ENCODE measurements at regions not wholly inside any gene's neighbourhood (a gene's known extent, or its start where the extent isn't known, plus 50 kb on each side); places are given as distances from the start of the nearest gene placed in this dataset.
"Not testable (repeated sequence)": the region's sequence is repeated elsewhere in the genome, so short reads cannot be mapped to it uniquely, and the experiment has no call there.

DNA sequence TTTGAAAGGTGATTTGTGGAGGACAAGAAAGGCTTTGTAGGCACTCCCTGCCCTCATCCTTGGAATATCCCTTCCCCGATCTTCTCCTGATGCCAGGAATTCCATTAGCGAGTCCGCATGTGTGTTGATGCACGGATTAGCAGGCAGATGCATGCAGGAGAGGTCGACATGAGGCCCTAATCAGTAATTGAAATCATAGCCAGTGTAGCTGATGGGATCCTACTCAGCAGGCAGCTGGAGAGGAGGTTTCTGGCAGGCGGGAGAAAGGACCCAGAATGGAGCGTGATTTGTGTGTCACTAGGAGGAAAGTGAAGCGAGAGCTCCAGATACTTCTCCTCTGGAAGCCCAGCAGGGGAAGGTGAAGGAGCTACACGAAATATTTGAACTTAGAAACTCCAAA is 196.3 kb upstream of the CDH11 start:
- DNase-seq: no peak

DNA sequence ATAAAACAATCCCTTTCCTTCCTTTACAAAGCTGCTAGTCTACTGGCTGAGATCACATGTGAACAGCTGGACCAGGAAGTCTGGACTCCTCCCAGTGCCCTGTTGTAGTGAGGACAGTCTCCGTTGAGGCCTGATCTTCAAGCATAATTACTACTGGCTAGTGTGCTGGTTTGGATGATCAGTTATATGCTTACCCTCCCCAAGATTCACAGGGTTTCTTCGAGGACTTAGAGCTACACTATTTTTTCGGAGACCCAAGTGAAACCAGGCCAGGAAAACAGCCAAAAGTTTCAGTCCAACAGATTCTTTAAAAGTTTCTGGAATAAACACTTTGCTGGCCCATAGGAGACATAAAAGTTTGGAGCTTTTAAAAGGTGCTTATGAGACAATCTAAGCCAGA is 194.9 kb upstream of the CDH11 start:
- no peak for DNase-seq

DNA sequence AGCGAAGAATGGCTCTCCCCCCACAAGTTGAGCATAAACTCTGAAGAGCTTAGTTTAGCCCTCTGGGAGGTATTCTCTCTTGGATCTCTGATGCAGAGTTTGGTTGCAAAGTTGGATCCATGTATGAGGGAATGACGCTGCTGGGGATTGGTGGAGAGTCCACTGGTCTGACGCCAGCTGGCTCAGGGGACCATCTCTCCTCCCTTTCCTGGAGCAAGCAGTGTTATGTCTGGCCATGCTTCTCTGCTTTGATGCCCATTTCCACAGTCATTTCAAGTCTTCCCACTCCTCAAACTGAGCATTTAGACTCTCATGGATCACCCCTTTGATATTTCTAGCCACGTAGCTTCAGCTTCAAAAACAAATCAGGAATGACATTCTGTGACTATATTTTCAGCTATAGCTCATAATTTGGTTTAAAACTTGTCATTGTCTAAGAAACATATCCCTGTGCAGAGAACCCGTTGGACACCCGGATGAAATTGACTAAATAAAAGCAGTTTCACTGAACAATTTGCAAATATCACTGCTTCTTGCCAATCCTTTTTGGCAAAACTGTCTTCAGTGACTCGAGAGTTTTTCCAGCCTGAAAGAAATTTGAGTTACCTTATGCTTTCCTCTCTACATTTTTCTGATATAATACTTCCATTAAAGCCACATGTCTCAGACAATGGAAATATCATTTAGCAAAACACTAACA is 193.4 kb upstream of the CDH11 start:
- no peak for DNase-seq

- no peak for DNase-seq
Observed at GRCh38 chr16:65314627-65315008, 192.8 kb upstream of the CDH11 start.

DNA sequence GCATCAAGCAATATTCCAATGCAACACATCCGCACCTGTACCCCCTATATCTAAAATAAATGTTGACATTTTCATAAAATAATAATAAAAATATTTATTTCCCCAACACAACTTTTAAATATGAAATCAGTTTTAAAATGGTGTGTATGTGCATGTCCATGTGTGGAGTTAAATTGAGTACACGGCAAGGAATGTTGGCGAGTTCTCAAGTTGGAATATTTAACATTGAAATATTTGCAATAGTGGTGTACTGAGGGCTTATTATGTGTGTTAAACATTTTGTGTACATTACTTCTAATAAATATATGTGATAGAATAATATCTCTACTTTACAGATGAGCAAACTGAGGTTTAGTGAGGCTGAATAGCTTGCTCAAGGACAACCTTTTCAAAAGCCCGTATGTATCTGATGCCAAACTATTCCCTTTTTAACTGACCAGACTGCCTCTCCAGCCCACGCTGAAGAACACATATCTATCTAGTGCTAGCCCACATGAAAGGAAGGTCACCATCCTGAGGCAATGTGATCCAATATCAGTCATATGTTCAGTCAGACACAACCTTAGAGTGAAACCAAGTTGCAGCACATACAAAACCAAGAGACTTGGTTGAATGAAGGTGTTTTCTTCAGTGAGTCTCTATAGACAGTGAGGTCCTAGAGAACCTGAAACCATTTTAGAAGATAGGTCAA is 192.2 kb upstream of the CDH11 start:
- DNase-seq: no peak

DNA sequence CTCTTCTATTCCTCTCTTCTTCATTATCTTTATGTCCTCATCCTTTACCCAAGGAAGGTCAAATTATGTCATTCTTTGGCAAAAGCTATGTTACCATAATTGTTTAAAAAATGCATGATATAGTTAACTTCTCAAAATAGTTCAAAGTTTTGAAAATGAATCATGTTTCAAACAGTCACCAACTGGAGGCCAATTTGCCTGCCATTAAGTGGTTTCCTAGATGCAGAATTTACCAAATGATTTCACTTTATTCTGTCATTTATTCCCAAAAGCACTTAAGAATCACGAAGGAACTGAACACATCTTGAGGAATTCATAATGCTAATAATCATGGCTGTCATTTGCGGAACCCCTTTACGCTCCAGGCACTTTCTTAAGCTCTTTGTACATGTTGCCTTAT is 190.9 kb upstream of the CDH11 start:
- DNase-seq: no peak

- no peak for DNase-seq
Observed at GRCh38 chr16:65312071-65312470, 190.2 kb upstream of the CDH11 start.

GRCh38 chr16:65310491-65310890 is 188.6 kb upstream of the CDH11 start:
- not testable (repeated sequence) for DNase-seq

GRCh38 chr16:65309354-65309753 is 187.5 kb upstream of the CDH11 start:
- DNase-seq: no peak

GRCh38 chr16:65308506-65308905 is 186.6 kb upstream of the CDH11 start:
- DNase-seq: no peak

GRCh38 chr16:65307286-65307685 is 185.4 kb upstream of the CDH11 start:
- no peak for DNase-seq

DNA sequence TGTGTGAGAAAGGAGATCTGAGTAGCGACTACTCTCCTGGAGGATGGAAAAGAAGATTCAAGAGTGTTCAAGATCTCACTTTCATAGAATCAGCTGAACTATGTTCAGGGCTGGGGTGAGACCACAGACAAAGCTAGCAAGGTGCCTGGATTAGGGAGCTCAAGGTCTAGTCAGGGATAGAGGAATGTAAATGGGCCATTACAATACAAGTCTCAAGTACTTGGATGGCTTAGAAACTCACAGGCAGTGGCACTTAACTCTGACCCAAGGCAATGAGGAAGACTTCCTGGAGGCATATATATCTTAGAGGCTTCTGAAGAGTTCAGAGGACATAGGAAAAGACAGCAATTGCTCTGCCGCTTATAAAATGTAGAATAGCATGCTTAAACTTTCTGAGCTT is 184.9 kb upstream of the CDH11 start:
- no peak for DNase-seq

DNA sequence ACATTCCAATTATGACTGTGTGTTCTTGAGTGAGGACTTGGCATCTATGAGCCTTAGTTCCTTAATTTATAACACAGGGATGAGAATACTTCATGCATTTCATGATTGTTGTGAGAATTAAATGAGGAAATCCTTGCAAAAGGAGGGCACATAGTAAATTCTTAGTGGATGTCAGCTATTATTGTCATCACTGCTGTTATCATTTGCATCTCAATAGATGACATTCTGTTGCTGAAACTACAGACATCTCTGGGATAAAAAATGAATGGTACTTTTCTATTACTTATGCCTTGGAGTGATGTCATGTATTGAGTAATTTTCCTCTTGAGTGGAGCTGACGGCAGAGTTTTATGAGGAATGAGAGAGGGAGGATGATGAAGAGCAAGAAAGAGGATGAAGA is 184.4 kb upstream of the CDH11 start:
- DNase-seq: no peak

DNA sequence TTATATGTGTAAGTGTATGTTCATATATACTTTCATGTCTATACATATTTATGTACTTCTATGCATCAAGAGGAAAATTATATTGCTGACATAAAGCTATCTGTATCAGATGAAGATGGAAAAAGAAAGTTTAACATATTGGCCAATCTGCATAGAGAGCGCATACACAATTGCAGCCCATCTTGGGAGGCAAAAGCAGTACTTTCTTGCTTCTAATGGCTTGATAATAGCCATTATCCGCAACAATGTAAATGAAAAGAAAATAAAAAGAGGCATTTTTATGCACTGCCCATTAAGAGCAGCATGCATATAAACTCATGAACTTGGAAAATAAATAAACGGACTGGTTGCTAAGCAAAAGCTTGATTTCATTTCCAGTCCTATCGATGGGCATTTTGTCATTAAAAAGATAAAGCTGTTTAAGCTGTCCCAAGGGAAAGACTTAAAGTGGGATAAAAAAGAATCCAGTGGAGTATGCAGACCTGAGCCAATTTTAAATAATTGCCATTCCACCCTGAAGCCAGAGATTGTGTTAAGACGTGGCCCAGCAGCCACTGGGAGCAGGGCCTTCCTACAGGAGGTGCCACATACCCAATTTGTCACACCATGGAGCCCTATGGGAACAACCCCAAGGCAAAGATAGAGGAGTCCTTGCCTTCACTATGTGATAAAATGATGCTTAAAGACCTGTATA is 183.6 kb upstream of the CDH11 start:
- no peak for DNase-seq

- no peak for DNase-seq
Observed at GRCh38 chr16:65301029-65301428, 179.2 kb upstream of the CDH11 start.

- DNase-seq: no peak
Observed at GRCh38 chr16:65297453-65297852, 175.6 kb upstream of the CDH11 start.

GRCh38 chr16:65295527-65295926 is 173.7 kb upstream of the CDH11 start:
- no peak for DNase-seq

- DNase-seq: no peak
Observed at GRCh38 chr16:65294708-65295107, 172.8 kb upstream of the CDH11 start.

- DNase-seq: no peak
Observed at GRCh38 chr16:65294165-65294564, 172.3 kb upstream of the CDH11 start.

DNA sequence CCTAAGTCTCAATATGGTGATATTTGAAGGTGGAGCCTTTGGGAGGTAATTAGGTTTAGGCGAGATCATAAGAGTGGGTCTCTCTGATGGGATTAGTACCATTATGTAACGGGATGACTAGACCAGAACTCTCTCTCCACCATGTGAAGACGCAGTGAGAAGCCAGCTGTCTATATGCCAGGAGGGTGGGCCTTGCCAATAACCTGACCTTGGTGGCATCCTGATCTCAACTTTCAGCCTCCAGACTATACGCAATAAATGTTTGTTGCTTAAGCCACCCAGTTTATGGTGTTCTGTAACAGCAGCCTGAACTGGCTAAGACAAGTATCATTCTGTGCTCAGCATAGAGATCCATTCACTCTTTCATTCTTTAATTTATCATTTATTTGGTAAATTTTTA is 167.2 kb upstream of the CDH11 start:
- DNase-seq: no peak

DNA sequence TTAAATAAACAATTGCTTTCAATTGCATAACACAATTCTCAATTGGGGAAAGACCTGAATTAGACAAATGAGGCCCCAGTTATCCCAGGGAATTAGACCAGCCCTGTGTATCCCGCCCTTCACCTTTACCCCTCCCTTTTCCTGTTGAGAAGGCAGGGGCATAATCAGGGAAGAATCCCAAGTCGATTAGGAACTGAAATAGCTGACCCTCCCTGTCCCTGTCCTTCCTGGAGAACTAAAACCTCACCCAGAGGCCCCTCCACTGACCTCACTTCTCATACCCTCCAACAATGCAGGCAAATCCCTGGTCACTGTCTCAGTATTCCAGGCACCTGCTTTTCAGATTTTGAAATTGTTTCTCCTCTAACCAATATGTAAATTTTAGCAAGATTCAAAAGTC is 165.4 kb upstream of the CDH11 start:
- DNase-seq: no peak

- DNase-seq: no peak
Observed at GRCh38 chr16:65285128-65286048, 163.5 kb upstream of the CDH11 start.

GRCh38 chr16:65284626-65285025 is 162.8 kb upstream of the CDH11 start:
- DNase-seq: no peak
